HG03064 (cell line): ENCODE measurements at regions not wholly inside any gene's neighbourhood (a gene's known extent, or its start where the extent isn't known, plus 50 kb on each side); places are given as distances from the start of the nearest gene placed in this dataset.

Experiments
- ATAC-seq: cut with Tn5 transposase; IDR thresholded peaks from one replicate; pipeline ENCODE4 v1.9.1; 2021; ENCODE audit warnings: low read depth; ENCODE audit not compliant: unreplicated experiment

GRCh38 chr4:132506568-132506967, 642.5 kb upstream of the PCDH10 start:
- ATAC-seq = no peak

GRCh38 chr4:132513491-132513890, 635.6 kb upstream of the PCDH10 start:
- no peak for ATAC-seq

GRCh38 chr4:132526652-132527051, 622.4 kb upstream of the PCDH10 start:
- no peak for ATAC-seq

GRCh38 chr4:132527817-132528216, 621.3 kb upstream of the PCDH10 start:
- ATAC-seq = no peak

- no peak for ATAC-seq
Measured at GRCh38 chr4:132530861-132531260, 618.2 kb upstream of the PCDH10 start.

- ATAC-seq = no peak
Measured at GRCh38 chr4:132540268-132540667, 608.8 kb upstream of the PCDH10 start.

GRCh38 chr4:132540797-132541196, 608.3 kb upstream of the PCDH10 start:
- no peak for ATAC-seq

- no peak for ATAC-seq
Measured at GRCh38 chr4:132542228-132542627, 606.9 kb upstream of the PCDH10 start.

- ATAC-seq = no peak
Measured at GRCh38 chr4:132548463-132548862, 600.6 kb upstream of the PCDH10 start.

- no peak for ATAC-seq
Measured at GRCh38 chr4:132556316-132556715, 592.8 kb upstream of the PCDH10 start.

- ATAC-seq = no peak
Measured at GRCh38 chr4:132557660-132558059, 591.4 kb upstream of the PCDH10 start.

GRCh38 chr4:132564920-132565319, 584.2 kb upstream of the PCDH10 start:
- no peak for ATAC-seq

- ATAC-seq = no peak
Measured at GRCh38 chr4:132565542-132565941, 583.6 kb upstream of the PCDH10 start.

- ATAC-seq = no peak
Measured at GRCh38 chr4:132572210-132572609, 576.9 kb upstream of the PCDH10 start.

GRCh38 chr4:132587626-132588025, 561.5 kb upstream of the PCDH10 start:
- no peak for ATAC-seq

- no peak for ATAC-seq
Measured at GRCh38 chr4:132592340-132592739, 556.8 kb upstream of the PCDH10 start.

GRCh38 chr4:132592850-132593249, 556.2 kb upstream of the PCDH10 start:
- ATAC-seq = no peak

- ATAC-seq = no peak
Measured at GRCh38 chr4:132593717-132594400, 555.2 kb upstream of the PCDH10 start.

GRCh38 chr4:132596186-132596585, 552.9 kb upstream of the PCDH10 start:
- no peak for ATAC-seq

GRCh38 chr4:132605551-132605950, 543.5 kb upstream of the PCDH10 start:
- no peak for ATAC-seq

GRCh38 chr4:132614682-132615081, 534.4 kb upstream of the PCDH10 start:
- ATAC-seq = no peak

GRCh38 chr4:132619968-132620367, 529.1 kb upstream of the PCDH10 start:
- no peak for ATAC-seq
